Central memory CD8-positive, alpha-beta T cell (primary cell): ENCODE measurements at regions not wholly inside any gene's neighbourhood (a gene's known extent, or its start where the extent isn't known, plus 50 kb on each side); places are given as distances from the start of the nearest gene placed in this dataset.

Experiments used
- ATAC-seq: fragments of 150-1000 bp; cut with Tn5 transposase; replicated peaks from 2 replicates; pipeline ENCODE4 v1.10.0; 2022; ENCODE audit warnings: mild to moderate bottlenecking, moderate FRiP score, moderate number of reproducible peaks; ENCODE audit not compliant: poor library complexity, severe bottlenecking; ENCODE audit errors: extremely low read depth
- DNase-seq, 2 donors: peaks; one replicate each; pipeline ENCODE4 v3.0.0; 2021; ENCODE audit warnings: low spot score in 2 of 2
- H3K27ac Mint-ChIP-seq: one replicate; pipeline ENCODE4 v1.8.0; 2022; ENCODE audit warnings: low read depth, mild to moderate bottlenecking, moderate library complexity, mixed read lengths
- H3K27me3 Mint-ChIP-seq: one replicate; pipeline ENCODE4 v1.8.0; 2022; ENCODE audit warnings: mixed read lengths
- H3K36me3 Mint-ChIP-seq: one replicate; pipeline ENCODE4 v1.8.0; 2022; ENCODE audit warnings: mild to moderate bottlenecking, moderate library complexity, mixed read lengths; ENCODE audit not compliant: insufficient read depth
- H3K4me1 Mint-ChIP-seq: one replicate; pipeline ENCODE4 v1.8.0; 2022; ENCODE audit warnings: mixed read lengths
- H3K4me3 Mint-ChIP-seq: one replicate; pipeline ENCODE4 v1.8.0; 2022; ENCODE audit warnings: mild to moderate bottlenecking, moderate library complexity, mixed read lengths
- H3K9me3 Mint-ChIP-seq: one replicate; pipeline ENCODE4 v1.8.0; 2022; ENCODE audit warnings: mixed read lengths

DNA sequence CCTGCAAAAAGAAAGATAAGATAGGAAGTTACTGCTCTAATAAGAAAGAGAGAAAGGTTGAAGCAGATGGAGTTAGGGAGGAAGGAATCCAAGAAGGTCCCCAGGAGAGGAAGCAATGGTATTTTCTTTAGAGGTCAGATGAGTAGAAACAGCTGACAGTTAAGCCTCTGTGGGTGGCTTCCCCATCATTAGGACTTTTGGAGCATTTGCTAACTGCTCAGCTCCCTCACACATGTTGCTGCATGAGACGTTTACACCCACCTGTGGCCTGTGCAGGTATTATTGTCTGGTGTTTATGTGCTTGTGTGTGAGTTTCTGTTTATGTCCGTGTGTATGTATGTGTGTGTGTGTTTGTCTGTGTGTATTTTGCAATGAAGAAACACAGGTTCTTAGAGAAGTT lies 346.8 kb downstream of the RAB28 start:
- Mint-ChIP-seq H3K4me3 (no peak overlapping the region), H3K4me1 (no peaks in the 10 kb centered on the region), H3K36me3 (peaks cover 2% of the 10 kb centered on the region), H3K27ac (no peak overlapping the region), H3K9me3 (peaks cover 5% of the 10 kb centered on the region), H3K27me3 (no peaks in the 10 kb centered on the region)
- DNase-seq (no peak), ATAC-seq (no peak)

DNA sequence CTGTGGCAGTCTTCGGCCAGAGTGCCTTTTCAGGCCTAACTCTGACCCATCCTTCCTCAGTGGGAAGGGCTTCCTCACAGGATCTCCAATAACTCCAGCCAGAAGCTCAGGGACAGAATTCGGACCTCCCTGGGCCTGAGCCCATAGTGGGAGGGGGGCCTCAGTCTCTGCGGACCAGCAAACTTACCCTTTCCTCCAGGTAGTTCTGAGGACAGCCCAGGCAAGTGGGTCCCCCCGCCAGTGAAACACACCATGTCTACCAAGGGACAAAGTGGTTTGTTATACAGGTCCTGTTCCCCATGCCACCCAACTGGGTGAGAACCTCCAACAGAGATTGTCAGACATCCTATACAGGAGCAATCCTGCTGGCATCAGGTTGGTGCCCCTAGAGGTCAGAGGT lies 350.4 kb downstream of the RAB28 start:
- peaks cover 5% of the 10 kb centered on the region for H3K9me3 Mint-ChIP-seq
- H3K27me3 Mint-ChIP-seq, result no peaks in the 10 kb centered on the region
- no peaks in the 10 kb centered on the region for H3K36me3 Mint-ChIP-seq
- no peak overlapping the region for H3K4me3 Mint-ChIP-seq
- no peak overlapping the region for H3K27ac Mint-ChIP-seq
- DNase-seq (no peak), ATAC-seq (no peak)
- no peaks in the 10 kb centered on the region for H3K4me1 Mint-ChIP-seq

DNA sequence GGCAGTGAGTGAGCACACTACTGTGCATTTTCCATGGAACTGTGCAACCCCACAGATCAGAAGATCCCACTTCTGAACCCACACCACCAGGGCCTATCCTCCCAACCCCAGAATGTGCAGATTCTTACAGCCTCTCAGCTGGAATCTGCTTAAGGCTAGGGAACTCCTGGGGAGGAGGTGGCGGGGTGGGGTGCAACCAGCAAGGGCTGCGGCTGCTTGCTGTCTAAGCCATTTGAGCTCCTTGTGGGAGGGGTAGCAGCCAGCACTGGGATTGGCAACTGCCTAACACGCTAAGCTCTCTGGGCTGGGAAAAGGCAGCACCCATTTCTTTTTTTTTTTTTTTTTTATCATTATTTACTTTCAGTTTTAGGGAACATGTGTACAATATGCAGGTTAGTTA lies 353.3 kb downstream of the RAB28 start:
- ATAC-seq (no peak), DNase-seq (no peak)
- no peaks in the 10 kb centered on the region for H3K4me1 Mint-ChIP-seq
- H3K9me3 Mint-ChIP-seq, result peaks cover 5% of the 10 kb centered on the region
- peaks cover 3% of the 10 kb centered on the region for H3K36me3 Mint-ChIP-seq
- no peak overlapping the region for H3K27ac Mint-ChIP-seq
- H3K27me3 Mint-ChIP-seq, result no peaks in the 10 kb centered on the region
- no peak overlapping the region for H3K4me3 Mint-ChIP-seq

DNA sequence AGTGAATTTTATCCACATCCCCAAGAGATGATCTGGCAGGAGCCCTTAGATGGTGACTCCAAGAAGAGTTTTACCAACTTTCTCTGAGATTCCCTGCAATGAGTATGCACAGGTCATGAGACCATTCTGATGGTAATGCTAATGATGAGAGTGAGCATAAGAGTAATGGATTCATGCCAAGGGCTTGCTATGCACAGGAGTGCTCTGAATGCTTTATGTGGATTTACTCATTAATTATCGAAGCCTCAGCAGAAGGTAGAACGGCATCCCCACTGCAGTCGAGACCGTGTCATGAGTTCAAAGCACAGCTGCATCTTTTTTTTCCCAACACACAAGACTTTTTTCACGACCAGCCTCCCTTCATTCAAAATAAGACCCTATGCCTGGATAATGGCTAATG lies 355.0 kb downstream of the RAB28 start:
- DNase-seq (no peak), ATAC-seq (no peak)
- Mint-ChIP-seq H3K4me1 (no peaks in the 10 kb centered on the region), H3K27ac (no peak overlapping the region), H3K4me3 (no peak overlapping the region), H3K36me3 (peaks cover 3% of the 10 kb centered on the region), H3K9me3 (peaks cover 3% of the 10 kb centered on the region), H3K27me3 (no peaks in the 10 kb centered on the region)

DNA sequence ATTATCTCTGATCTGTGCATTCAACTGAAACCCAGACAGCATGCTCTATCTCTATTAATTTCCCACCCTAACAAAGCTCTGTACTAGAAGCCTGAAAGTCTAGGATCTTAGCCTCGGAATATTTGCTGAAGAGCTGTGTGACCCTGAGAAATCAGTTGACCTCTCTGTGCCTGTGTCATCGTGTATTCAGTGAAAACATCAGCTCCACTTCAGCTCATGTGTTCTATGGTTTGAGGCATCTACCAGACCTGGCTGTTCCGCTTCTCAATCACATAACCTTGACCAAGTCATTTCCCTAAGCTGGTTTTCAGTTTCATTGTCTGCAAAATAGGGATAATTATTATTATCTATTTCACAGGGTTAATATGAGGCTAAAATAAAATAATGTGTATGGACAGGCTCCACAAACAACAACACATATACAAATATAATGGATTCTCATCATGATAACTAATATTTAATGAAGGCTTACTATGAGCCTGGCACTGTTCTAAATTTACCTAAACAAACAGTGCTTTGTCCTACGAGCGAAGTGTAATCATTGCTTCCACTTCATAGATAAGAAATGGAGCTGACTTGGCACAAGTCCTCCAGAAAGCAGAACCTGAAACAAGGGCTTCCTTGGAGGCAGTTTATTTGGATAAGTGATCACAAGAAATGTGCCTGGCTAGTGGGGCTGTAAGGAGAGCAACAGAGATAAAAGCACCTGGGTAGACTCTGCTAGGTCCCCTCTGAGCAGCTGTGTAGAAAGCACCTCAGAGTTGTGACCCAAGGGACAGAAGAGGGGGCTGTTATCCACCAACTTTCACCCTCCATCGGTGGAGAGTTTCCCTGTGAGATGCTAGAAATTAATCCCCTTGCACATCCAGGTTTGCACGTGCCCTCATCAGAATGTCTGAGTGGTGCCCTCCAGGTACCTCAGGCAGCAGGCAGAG lies 356.9 kb downstream of the RAB28 start:
- H3K9me3 Mint-ChIP-seq, result peaks cover 3% of the 10 kb centered on the region
- ATAC-seq (no peak), DNase-seq (no peak)
- H3K27me3 Mint-ChIP-seq, result no peaks in the 10 kb centered on the region
- H3K4me3 Mint-ChIP-seq, result no peak overlapping the region
- peaks cover 3% of the 10 kb centered on the region for H3K36me3 Mint-ChIP-seq
- H3K27ac Mint-ChIP-seq, result no peak overlapping the region
- no peaks in the 10 kb centered on the region for H3K4me1 Mint-ChIP-seq

DNA sequence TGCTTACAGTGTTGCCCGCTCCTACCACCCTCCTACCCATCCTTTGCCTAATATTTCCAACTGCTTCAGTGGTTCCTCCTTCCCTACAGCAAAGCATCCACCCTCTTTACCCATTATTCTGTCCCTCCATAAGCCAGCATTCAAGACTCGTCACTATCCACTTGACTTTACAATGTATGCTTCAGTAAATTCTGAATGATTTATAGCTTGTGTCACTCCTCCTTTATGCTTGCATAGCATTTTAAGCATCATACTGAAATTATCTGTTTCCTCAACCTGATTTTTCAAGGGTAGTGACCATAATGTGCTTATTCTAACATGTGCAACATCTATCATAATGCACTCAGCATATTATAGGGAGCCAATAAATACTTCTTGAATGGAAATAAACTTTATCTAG lies 365.5 kb downstream of the RAB28 start:
- Mint-ChIP-seq H3K4me1 (no peaks in the 10 kb centered on the region), H3K9me3 (peaks cover 11% of the 10 kb centered on the region), H3K27ac (no peak overlapping the region), H3K4me3 (no peak overlapping the region), H3K27me3 (no peaks in the 10 kb centered on the region), H3K36me3 (no peaks in the 10 kb centered on the region)
- ATAC-seq, result no peak
- DNase-seq, result no peak

DNA sequence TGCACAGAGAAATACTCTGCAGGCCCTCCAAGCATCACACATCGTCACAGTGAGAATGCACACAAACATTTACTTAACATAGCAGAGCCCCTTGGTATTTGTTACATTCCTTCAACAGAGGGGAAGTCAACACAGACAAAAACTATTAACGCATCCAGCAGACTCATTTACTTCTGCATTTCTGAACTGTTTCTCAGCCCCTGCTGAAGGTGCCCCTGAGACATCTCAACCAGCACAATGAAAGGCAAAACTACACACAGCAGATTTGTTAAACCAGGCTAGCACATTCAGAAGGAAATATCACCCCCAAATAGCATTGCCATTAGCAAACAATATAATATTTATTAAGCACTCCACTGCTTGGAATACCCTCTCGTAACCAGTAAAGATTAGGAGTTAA lies 367.0 kb downstream of the RAB28 start:
- peaks cover 11% of the 10 kb centered on the region for H3K9me3 Mint-ChIP-seq
- no peaks in the 10 kb centered on the region for H3K36me3 Mint-ChIP-seq
- DNase-seq (no peak), ATAC-seq (no peak)
- H3K27ac Mint-ChIP-seq, result no peak overlapping the region
- H3K4me3 Mint-ChIP-seq, result no peak overlapping the region
- no peaks in the 10 kb centered on the region for H3K4me1 Mint-ChIP-seq
- H3K27me3 Mint-ChIP-seq, result no peaks in the 10 kb centered on the region

DNA sequence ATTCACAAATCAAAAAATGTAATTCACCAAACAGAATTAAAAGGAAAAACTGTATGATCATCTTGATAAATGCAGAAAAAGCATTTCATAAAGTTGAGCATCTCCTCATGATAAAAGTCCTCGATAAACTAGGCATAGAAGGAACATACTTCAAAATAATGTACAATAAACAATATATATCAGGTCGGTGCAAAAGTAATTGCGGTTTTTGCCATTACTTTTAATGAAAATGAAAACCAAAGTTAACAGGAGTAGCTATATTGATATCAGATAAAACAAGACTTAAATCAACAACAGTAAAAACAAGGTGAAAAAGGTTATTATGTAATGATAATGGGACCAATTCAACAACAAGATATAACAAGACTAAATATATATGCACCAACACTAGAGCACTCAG lies 372.1 kb downstream of the RAB28 start:
- peaks cover 38% of the 10 kb centered on the region for H3K9me3 Mint-ChIP-seq
- H3K27ac Mint-ChIP-seq, result no peak overlapping the region
- DNase-seq, result no peak
- H3K36me3 Mint-ChIP-seq, result no peaks in the 10 kb centered on the region
- no peaks in the 10 kb centered on the region for H3K4me1 Mint-ChIP-seq
- no peak overlapping the region for H3K4me3 Mint-ChIP-seq
- no peaks in the 10 kb centered on the region for H3K27me3 Mint-ChIP-seq
- ATAC-seq, result no peak

DNA sequence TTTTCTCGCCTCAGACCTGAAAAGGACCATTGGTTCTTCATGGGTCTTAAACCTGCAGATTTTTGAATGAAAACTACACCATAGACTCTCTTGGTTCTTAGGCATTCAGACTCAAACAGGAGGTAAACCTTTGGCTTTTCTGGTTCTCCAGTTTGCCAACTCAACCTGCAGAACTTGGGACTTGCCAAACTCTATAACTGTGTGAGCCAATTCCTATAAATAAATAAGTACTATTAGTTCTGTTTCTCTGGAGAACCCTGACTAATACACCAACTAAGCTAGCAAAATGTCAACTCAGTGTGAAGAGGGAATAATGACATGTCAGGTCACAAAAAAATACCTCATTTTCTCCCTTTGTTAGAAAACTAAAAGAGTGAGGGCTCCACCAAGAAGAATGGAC lies 374.6 kb downstream of the RAB28 start:
- H3K4me3 Mint-ChIP-seq, result no peak overlapping the region
- no peak overlapping the region for H3K27ac Mint-ChIP-seq
- H3K4me1 Mint-ChIP-seq, result no peaks in the 10 kb centered on the region
- no peak for DNase-seq
- H3K9me3 Mint-ChIP-seq, result peaks cover 32% of the 10 kb centered on the region
- no peaks in the 10 kb centered on the region for H3K36me3 Mint-ChIP-seq
- no peak for ATAC-seq
- H3K27me3 Mint-ChIP-seq, result no peaks in the 10 kb centered on the region

DNA sequence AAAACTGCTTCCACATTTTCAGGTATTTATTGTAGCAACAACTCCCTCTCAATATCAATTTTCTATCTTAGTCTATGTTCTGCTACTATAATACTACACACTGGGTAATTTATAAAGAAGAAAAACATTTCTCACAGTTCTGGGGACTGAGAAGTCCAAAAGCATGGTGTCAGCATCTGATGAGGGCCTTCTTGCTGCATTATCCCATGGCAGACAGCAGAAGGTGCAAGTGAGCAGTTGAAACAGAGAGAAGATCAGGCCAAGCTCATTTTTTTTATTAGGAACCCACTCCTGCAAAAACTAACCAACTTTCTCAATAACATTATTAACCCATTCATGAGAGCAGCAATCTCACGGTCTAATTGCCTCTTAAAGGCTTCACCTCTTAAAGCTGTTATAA lies 376.0 kb downstream of the RAB28 start:
- H3K4me1 Mint-ChIP-seq, result no peaks in the 10 kb centered on the region
- DNase-seq, result no peak
- ATAC-seq, result no peak
- H3K4me3 Mint-ChIP-seq, result no peak overlapping the region
- peaks cover 32% of the 10 kb centered on the region for H3K9me3 Mint-ChIP-seq
- H3K36me3 Mint-ChIP-seq, result no peaks in the 10 kb centered on the region
- no peak overlapping the region for H3K27ac Mint-ChIP-seq
- H3K27me3 Mint-ChIP-seq, result no peaks in the 10 kb centered on the region

DNA sequence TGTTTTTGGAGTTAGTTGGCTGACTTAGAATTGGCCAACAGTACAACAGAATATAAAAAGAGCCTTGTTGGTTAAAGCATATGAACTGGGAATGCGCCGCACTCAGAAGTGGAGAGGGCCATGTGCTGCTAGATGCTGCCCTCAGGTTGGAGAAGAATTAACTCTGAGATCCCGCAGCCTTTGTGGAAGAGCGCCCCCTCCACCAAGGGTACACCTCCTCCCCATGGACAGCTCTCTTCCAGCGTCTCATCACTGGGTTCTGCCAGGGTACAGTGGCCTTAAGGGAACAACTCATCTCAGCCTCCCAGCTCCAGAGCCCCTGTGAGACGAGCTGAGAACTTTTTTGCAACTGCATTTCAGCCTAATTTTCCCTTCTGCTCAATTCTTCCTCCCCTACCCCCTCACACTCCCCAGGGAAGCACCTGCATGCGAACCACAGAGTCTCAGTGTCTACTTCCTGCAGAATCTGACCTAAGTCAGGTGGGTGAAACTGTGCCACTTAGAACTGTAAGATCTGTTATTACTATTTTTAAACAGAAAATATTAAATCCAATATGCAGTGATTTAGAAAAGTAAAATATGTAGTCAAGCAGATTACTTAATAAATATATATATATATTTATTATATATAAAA lies 380.6 kb downstream of the RAB28 start:
- no peak for ATAC-seq
- H3K9me3 Mint-ChIP-seq, result peaks cover 20% of the 10 kb centered on the region
- H3K27me3 Mint-ChIP-seq, result no peaks in the 10 kb centered on the region
- no peaks in the 10 kb centered on the region for H3K4me1 Mint-ChIP-seq
- H3K4me3 Mint-ChIP-seq, result no peak overlapping the region
- H3K27ac Mint-ChIP-seq, result no peak overlapping the region
- H3K36me3 Mint-ChIP-seq, result no peaks in the 10 kb centered on the region
- no peak for DNase-seq

DNA sequence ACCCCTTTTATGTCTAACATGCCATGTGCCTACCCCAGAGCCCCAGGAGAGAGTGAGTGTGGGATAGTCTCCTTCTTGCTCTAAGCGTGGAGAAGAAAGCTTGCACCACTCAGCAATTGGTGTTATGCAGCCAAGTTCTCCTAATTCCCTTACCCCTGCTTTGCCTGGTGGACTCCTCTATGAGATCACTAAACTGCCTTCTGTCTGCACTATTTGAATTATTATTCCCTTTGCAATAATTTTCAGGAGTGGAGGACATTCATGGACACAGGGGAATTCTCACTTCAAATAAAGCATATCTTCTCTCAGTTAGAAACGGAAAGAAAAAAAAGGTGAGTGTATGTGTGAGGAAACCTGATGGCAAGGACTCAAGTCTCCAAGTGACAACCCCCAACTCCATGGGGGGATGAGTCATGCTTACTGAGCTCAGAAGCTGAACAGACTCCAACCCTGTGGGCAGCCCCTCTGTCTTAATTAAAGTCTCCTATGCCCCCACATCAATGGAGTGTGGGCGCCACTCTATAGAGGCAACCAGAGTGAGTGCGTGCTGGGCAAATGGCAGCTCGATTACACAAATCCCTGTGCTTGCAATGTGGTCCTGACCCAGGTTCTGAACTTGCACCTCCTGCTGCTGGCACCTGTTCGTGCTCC lies 381.9 kb downstream of the RAB28 start:
- Mint-ChIP-seq H3K4me1 (no peaks in the 10 kb centered on the region), H3K27me3 (no peaks in the 10 kb centered on the region), H3K36me3 (no peaks in the 10 kb centered on the region), H3K9me3 (peaks cover 7% of the 10 kb centered on the region), H3K4me3 (no peak overlapping the region), H3K27ac (no peak overlapping the region)
- ATAC-seq, result no peak
- DNase-seq, result no peak

DNA sequence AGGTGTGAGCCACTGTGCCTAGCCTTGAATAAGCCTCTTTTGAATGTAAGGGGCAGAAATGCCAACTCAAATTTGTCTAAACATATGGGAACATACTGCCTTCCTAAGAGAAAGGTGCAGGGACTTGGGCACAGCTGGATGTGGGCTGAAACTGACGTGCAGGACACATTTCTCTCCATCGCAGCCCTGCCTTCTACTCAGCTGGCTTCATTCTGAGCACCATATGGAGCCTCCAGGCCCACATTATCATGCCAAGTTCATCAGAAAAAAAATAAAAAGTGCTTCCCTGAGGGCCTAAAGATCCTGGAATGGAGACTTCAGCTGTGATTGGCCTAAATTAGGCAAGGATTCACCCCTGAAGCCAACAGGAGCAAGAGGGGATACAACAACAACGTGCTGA lies 386.2 kb downstream of the RAB28 start:
- no peak overlapping the region for H3K27ac Mint-ChIP-seq
- peaks cover 12% of the 10 kb centered on the region for H3K9me3 Mint-ChIP-seq
- H3K27me3 Mint-ChIP-seq, result no peaks in the 10 kb centered on the region
- H3K4me1 Mint-ChIP-seq, result no peaks in the 10 kb centered on the region
- DNase-seq (no peak), ATAC-seq (no peak)
- no peak overlapping the region for H3K4me3 Mint-ChIP-seq
- no peaks in the 10 kb centered on the region for H3K36me3 Mint-ChIP-seq
